HCT116 (cell line): ENCODE measurements at regions not wholly inside any gene's neighbourhood (a gene's known extent, or its start where the extent isn't known, plus 50 kb on each side); places are given as distances from the start of the nearest gene placed in this dataset.
"Not testable (repeated sequence)": the region's sequence is repeated elsewhere in the genome, so short reads cannot be mapped to it uniquely, and the experiment has no call there.

Experiments used
- ATAC-seq: fragments of 200-7000 bp; cut with Tn5 transposase; 2 replicates; pipeline ENCODE4 v1.9.1; 2020; ENCODE audit warnings: mild to moderate bottlenecking, moderate library complexity
- BruUV-seq: library from RNA; stranded (reverse); fragments of 400-500 nt; replicated peaks from 2 replicates; lab custom pipeline; 2021; lab: Mats Ljungman, UMichigan
- CTCF ChIA-PET: fragments of 300-600 bp; sonication (Branson Sonifier 250); formaldehyde crosslinking; loops from one replicate; lab custom pipeline; 2021; ENCODE audit warnings: antibody characterized with exemption; lab: Charles Lee
- POLR2A ChIA-PET: fragments of 300-600, 350-600 bp; sonication (Branson Sonifier 250); formaldehyde crosslinking; loops from one replicate; lab custom pipeline; 2021; ENCODE audit warnings: antibody characterized with exemption; lab: Charles Lee
- RAD21 ChIA-PET, 2 experiments: fragments of 300-600 bp; sonication (Branson Sonifier 250); formaldehyde crosslinking; loops; one replicate each; lab custom pipeline; 2023; ENCODE audit warnings: low total read pairs in 2 of 2; ENCODE audit not compliant: uncharacterized antibody in 2 of 2, unreplicated experiment in 2 of 2, low non-redundant PET in 1 of 2; lab: Charles Lee
- DNase-seq: peaks from one replicate; pipeline ENCODE4 v3.0.0-alpha.2; 2010; ENCODE audit warnings: low read depth, low spot score
- H2AFZ ChIP-seq: fragments of 200-600 bp; shearing (Covaris generic), sonication (generic); 2 replicates; pipeline ENCODE4 v1.6.1; 2017; ENCODE audit warnings: low read depth, mixed run types, mixed read lengths, antibody characterized with exemption, low read length; ENCODE audit not compliant: poor library complexity, severe bottlenecking
- H3K27ac ChIP-seq: 2 replicates; pipeline ENCODE4 v1.5.1; 2012; ENCODE audit warnings: low read depth, low read length
- H3K27me3 ChIP-seq: fragments of 200-600 bp; sonication (generic); 2 replicates; pipeline ENCODE4 v1.6.1; 2016; ENCODE audit warnings: mixed run types, low read length, mixed read lengths; ENCODE audit not compliant: insufficient read depth
- H3K36me3 ChIP-seq, 2 experiments: fragments of 200-500 bp in 1 of 2; fragments of 200-600 bp in 1 of 2; sonication (Bioruptor generic) in 1 of 2; sonication (generic) in 1 of 2; 2 replicates each; pipeline versions ENCODE4 v1.5.1 to v1.6.1; 2014 to 2016; ENCODE audit warnings: low read length in 2 of 2, inconsistent platforms in 1 of 2, mixed read lengths in 1 of 2, mixed run types in 1 of 2; ENCODE audit not compliant: insufficient read depth in 2 of 2, control insufficient read depth in 1 of 2
- H3K4me1 ChIP-seq, 2 experiments: fragments of 200-600 bp in 1 of 2; sonication (generic) in 1 of 2; 2 replicates each; pipeline versions ENCODE4 v1.5.1 to v1.6.1; 2012 to 2017; ENCODE audit warnings: low read length in 2 of 2, inconsistent platforms in 1 of 2, mild to moderate bottlenecking in 1 of 2, mixed read lengths in 1 of 2, mixed run types in 1 of 2, moderate library complexity in 1 of 2; ENCODE audit not compliant: insufficient read depth in 2 of 2, control insufficient read depth in 1 of 2
- H3K4me2 ChIP-seq: fragments of 200-600 bp; sonication (generic); 2 replicates; pipeline ENCODE4 v1.6.1; 2017; ENCODE audit warnings: mixed run types, low read length, mixed read lengths
- H3K4me3 ChIP-seq, 2 experiments: fragments of 200-600 bp in 1 of 2; sonication (generic) in 1 of 2; replicated peaks in 1 of 2; 2 replicates each; pipeline ENCODE4 v1.5.1; 2011 to 2016; ENCODE audit warnings: low read length in 2 of 2, control low read depth in 1 of 2, low read depth in 1 of 2, mild to moderate bottlenecking in 1 of 2, mixed read lengths in 1 of 2, mixed run types in 1 of 2
- H3K79me2 ChIP-seq: fragments of 200-600 bp; sonication (generic); 2 replicates; pipeline ENCODE4 v1.6.1; 2017; ENCODE audit warnings: mild to moderate bottlenecking, mixed run types, low read length, moderate library complexity, mixed read lengths; ENCODE audit not compliant: insufficient read depth
- H3K9ac ChIP-seq: fragments of 200-600 bp; sonication (generic); 2 replicates; pipeline ENCODE4 v1.6.1; 2016; ENCODE audit warnings: low read length, mixed read lengths
- H3K9me2 ChIP-seq: fragments of 200-600 bp; sonication (generic), shearing (Covaris generic); 2 replicates; pipeline ENCODE4 v1.6.1; 2017; ENCODE audit warnings: mixed run types, mild to moderate bottlenecking, moderate library complexity; ENCODE audit not compliant: insufficient read depth
- H3K9me3 ChIP-seq, 2 experiments: fragments of 200-500 bp in 1 of 2; fragments of 200-600 bp in 1 of 2; sonication (Bioruptor generic) in 1 of 2; sonication (generic) in 1 of 2; 2 replicates each; pipeline ENCODE4 v1.6.1; 2014 to 2017; ENCODE audit warnings: low read length in 2 of 2, mixed read lengths in 2 of 2, inconsistent platforms in 1 of 2, low read depth in 1 of 2, mild to moderate bottlenecking in 1 of 2, mixed run types in 1 of 2, moderate library complexity in 1 of 2; ENCODE audit not compliant: control insufficient read depth in 1 of 2, insufficient read depth in 1 of 2
- H4K20me1 ChIP-seq: fragments of 200-600 bp; sonication (generic), shearing (Covaris generic); 2 replicates; pipeline ENCODE4 v1.6.1; 2017; ENCODE audit warnings: mixed run types, mild to moderate bottlenecking, moderate library complexity; ENCODE audit not compliant: insufficient read depth
- EGR1 ChIP-seq: IDR thresholded peaks from 2 replicates; pipeline ENCODE4 v1.6.1; 2012; ENCODE audit warnings: low read depth
- FOSL1 ChIP-seq: IDR thresholded peaks from 2 replicates; pipeline ENCODE4 v1.6.1; 2012; ENCODE audit warnings: low read depth
- POLR2AphosphoS5 ChIP-seq: IDR thresholded peaks from 2 replicates; pipeline ENCODE4 v1.6.1; 2011; ENCODE audit warnings: mild to moderate bottlenecking, low read depth, low read length, moderate library complexity
- SIN3A ChIP-seq: IDR thresholded peaks from 2 replicates; pipeline ENCODE4 v1.6.1; 2012; ENCODE audit warnings: low read depth
- SP1 ChIP-seq: IDR thresholded peaks from 2 replicates; pipeline ENCODE4 v1.6.1; 2012; ENCODE audit warnings: low read depth
- SRF ChIP-seq: IDR thresholded peaks from 2 replicates; pipeline ENCODE4 v1.6.1; 2012; ENCODE audit warnings: low read depth
- TCF7L2 ChIP-seq: IDR thresholded peaks from 2 replicates; pipeline ENCODE4 v1.7.0; 2011; ENCODE audit warnings: borderline replicate concordance, inconsistent platforms; ENCODE audit not compliant: insufficient read depth, insufficient read length; ENCODE audit errors: extremely low read depth
- YY1 ChIP-seq: IDR thresholded peaks from 2 replicates; pipeline ENCODE4 v1.6.1; 2011; ENCODE audit warnings: low read length, low read depth, moderate library complexity, mild to moderate bottlenecking; ENCODE audit not compliant: insufficient replicate concordance; ENCODE audit errors: extremely low read depth
- ZNF274 ChIP-seq: fragments of 200-500 bp; sonication (Bioruptor generic); IDR thresholded peaks from 2 replicates; pipeline ENCODE4 v1.6.1; 2014; ENCODE audit warnings: mild to moderate bottlenecking, low read depth, low read length, inconsistent platforms
- intact Hi-C: fragments of 100-400 bp; cut with micrococcal nuclease; formaldehyde crosslinking; loops from 2 replicates; pipeline ENCODE4 v1.10.0; 2022
- TF ChIP-seq, protein P1 (sequence below), 3 experiments: fragments of 200-600 bp in 1 of 3; sonication (generic) in 1 of 3; IDR thresholded peaks in 2 of 3; conservative IDR thresholded peaks in 1 of 3; 2 replicates each; pipeline ENCODE4 v1.5.1; 2012 to 2017; ENCODE audit warnings: low read depth in 2 of 3, low read length in 2 of 3, antibody characterized with exemption in 1 of 3, borderline replicate concordance in 1 of 3, control low read depth in 1 of 3, mild to moderate bottlenecking in 1 of 3, mixed read lengths in 1 of 3, mixed run types in 1 of 3, moderate library complexity in 1 of 3; ENCODE audit not compliant: insufficient read depth in 1 of 3
- TF ChIP-seq, protein P2 (sequence below): IDR thresholded peaks from 2 replicates; pipeline ENCODE4 v1.6.1; 2012

DNA sequence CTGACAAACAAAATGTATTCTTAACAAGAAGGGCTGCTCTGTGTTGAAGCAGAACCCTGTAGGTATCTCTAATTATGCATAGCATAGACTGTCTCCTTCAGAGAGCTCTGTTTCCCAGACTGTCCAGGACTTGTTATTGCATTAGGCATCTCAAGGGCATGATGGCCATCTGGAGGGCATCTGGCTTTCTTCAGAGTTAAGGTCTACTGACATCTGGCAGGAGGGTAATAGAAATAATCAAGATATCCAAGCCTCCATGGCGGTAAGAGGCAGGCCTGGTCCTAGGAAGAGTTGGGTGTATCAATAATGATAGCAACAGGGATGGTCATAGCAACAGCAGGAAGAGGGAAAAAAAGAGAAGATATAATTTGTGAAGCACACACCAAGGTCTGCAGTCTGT is 161.2 kb downstream of the TTC8 start (continued):
- TF ChIP-seq, protein P1, sequence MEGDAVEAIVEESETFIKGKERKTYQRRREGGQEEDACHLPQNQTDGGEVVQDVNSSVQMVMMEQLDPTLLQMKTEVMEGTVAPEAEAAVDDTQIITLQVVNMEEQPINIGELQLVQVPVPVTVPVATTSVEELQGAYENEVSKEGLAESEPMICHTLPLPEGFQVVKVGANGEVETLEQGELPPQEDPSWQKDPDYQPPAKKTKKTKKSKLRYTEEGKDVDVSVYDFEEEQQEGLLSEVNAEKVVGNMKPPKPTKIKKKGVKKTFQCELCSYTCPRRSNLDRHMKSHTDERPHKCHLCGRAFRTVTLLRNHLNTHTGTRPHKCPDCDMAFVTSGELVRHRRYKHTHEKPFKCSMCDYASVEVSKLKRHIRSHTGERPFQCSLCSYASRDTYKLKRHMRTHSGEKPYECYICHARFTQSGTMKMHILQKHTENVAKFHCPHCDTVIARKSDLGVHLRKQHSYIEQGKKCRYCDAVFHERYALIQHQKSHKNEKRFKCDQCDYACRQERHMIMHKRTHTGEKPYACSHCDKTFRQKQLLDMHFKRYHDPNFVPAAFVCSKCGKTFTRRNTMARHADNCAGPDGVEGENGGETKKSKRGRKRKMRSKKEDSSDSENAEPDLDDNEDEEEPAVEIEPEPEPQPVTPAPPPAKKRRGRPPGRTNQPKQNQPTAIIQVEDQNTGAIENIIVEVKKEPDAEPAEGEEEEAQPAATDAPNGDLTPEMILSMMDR (IDR thresholded peaks at IDR 0.05 in 2 of 3, conservative IDR thresholded peaks at IDR 0.05 in 1 of 3; ENCODE audit: borderline replicate concordance in 1 of 3, insufficient read depth in 1 of 3, low read depth in 2 of 3, low read length in 2 of 3) = no peak
- no peak for TF ChIP-seq POLR2AphosphoS5
- no peak for TF ChIP-seq EGR1
- no peak for TF ChIP-seq ZNF274

DNA sequence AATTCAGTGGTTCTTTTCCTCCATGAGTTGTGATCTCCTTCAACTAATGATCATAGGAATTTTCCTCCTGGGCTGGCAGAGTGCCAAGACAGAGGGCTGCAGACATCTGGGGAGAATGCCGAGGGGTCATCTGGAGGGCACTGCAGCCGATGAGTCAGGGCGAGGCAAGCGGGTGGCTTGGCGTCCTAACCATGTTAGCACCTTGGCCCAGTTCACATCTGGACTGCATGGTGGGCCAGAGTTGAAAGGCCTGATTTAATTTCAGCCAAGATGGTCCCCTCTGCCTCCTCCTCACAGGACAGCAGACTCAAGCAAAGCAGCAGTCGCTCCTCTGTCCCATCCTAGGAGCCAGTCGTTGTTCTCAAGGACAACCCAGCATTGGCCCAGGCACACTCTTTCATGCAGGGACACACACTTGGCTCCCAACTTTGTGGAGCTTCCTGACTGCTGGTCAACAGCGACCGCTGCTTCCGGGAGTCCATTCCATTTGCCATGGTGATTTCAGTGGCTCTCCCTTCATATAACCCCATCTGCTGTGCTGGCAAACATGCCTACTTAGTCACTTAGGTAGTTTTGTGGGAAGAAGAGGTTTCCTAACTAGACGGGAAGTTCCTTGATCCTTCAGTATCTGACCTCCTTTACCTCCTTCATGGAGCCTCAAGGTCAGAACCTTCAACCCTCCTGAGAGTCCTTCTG is 161.8 kb downstream of the TTC8 start:
- POLR2A ChIA-PET = no interaction called here
- H3K4me2 ChIP-seq = peak overlapping the region; percentile 57
- intact Hi-C loops = no loop called here
- H3K9me2 ChIP-seq = no peaks in the 10 kb centered on the region
- H3K9me3 ChIP-seq = no peaks in the 10 kb centered on the region
- CTCF ChIA-PET = no interaction called here
- H3K79me2 ChIP-seq = no peaks in the 10 kb centered on the region
- no peak overlapping the region for H3K4me3 ChIP-seq
- H4K20me1 ChIP-seq = no peaks in the 10 kb centered on the region
- DNase-seq (peak; percentile 31), ATAC-seq (peak; percentile 76)
- no peak overlapping the region for H2AFZ ChIP-seq
- H3K4me1 ChIP-seq = peaks cover 28 to 44% of the 10 kb centered on the region in 2 experiments
- no peaks in the 10 kb centered on the region for H3K27me3 ChIP-seq
- BruUV-seq = no TSS peak
- RAD21 ChIA-PET = no interaction called here
- no peak overlapping the region for H3K9ac ChIP-seq
- TF ChIP-seq TCF7L2 (no peak), SRF (no peak), SIN3A (no peak), SP1 (peak; percentile 23; the same call in 1 of the 2 replicates), YY1 (no peak), FOSL1 (no peak)
- TF ChIP-seq, protein P2, sequence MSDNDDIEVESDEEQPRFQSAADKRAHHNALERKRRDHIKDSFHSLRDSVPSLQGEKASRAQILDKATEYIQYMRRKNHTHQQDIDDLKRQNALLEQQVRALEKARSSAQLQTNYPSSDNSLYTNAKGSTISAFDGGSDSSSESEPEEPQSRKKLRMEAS = no peak
- no peaks in the 10 kb centered on the region for H3K36me3 ChIP-seq
- peak overlapping the region; percentile 41 for H3K27ac ChIP-seq

DNA sequence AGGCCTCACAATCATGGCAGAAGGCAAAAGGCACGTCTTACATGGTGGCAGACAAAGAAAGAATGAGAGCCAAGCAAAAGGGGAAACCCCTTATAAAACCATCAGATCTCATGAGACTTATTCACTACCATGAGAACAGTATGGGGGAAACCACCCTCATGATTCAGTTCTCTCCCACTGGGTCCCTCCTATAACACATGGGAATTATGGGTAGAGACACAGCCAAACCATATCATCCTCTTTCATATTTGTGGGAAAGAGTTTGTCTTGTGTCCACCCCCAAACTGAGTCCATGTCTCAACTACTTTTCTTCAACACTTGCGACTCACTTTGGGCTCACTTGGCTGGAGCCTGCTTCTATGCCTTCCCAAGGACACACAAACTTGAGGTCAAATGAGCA is 162.5 kb downstream of the TTC8 start:
- ATAC-seq, CTCF ChIA-PET, H2AFZ ChIP-seq, H4K20me1 ChIP-seq, RAD21 ChIA-PET, H3K9me3 ChIP-seq, POLR2A ChIA-PET, BruUV-seq, H3K9me2 ChIP-seq, H3K27ac ChIP-seq, intact Hi-C loops, H3K27me3 ChIP-seq, H3K79me2 ChIP-seq, H3K4me3 ChIP-seq, DNase-seq, H3K36me3 ChIP-seq, H3K9ac ChIP-seq: not testable (repeated sequence)
- Histone ChIP-seq H3K4me2 (peak overlapping the region; percentile 32; the same call in 1 of the 2 replicates), H3K4me1 (peaks cover 28 to 44% of the 10 kb centered on the region in 2 experiments)
